ENCODE measurements at regions not wholly inside any gene's neighbourhood (a gene's known extent, or its start where the extent isn't known, plus 50 kb on each side); places are given as distances from the start of the nearest gene placed in this dataset.

GRCh38 chr3:22288756-22289155, 537.7 kb upstream of the ZNF385D start:
- H3K27ac Mint-ChIP-seq: no peak overlapping the region
- no peaks in the 10 kb centered on the region for H3K9me3 Mint-ChIP-seq
- H3K4me3 Mint-ChIP-seq: no peak overlapping the region

GRCh38 chr3:22292681-22293080, 541.7 kb upstream of the ZNF385D start:
- Mint-ChIP-seq H3K27me3 (no peaks in the 10 kb centered on the region), H3K36me3 (ENCODE audit: low read depth) (no peaks in the 10 kb centered on the region), H3K27ac (no peak overlapping the region), H3K9me3 (no peaks in the 10 kb centered on the region), H3K4me1 (ENCODE audit: low read depth) (no peaks in the 10 kb centered on the region), H3K4me3 (no peak overlapping the region)

More at GRCh38 chr3:22288756-22289155, 537.7 kb upstream of the ZNF385D start:
- Mint-ChIP-seq H3K4me1 (ENCODE audit: low read depth) (no peaks in the 10 kb centered on the region), H3K36me3 (ENCODE audit: low read depth) (no peaks in the 10 kb centered on the region), H3K27me3 (no peaks in the 10 kb centered on the region)

GRCh38 chr3:22296601-22297000, 545.6 kb upstream of the ZNF385D start:
- H3K27me3 Mint-ChIP-seq: no peaks in the 10 kb centered on the region
- no peak overlapping the region for H3K27ac Mint-ChIP-seq
- no peaks in the 10 kb centered on the region for H3K4me1 Mint-ChIP-seq (ENCODE audit: low read depth)
- peaks cover 5% of the 10 kb centered on the region for H3K9me3 Mint-ChIP-seq
- no peak overlapping the region for H3K4me3 Mint-ChIP-seq
- H3K36me3 Mint-ChIP-seq (ENCODE audit: low read depth): no peaks in the 10 kb centered on the region

- no peak overlapping the region for H3K4me3 Mint-ChIP-seq
- H3K27me3 Mint-ChIP-seq: no peaks in the 10 kb centered on the region
- no peaks in the 10 kb centered on the region for H3K4me1 Mint-ChIP-seq (ENCODE audit: low read depth)
- no peaks in the 10 kb centered on the region for H3K36me3 Mint-ChIP-seq (ENCODE audit: low read depth)
- no peak overlapping the region for H3K27ac Mint-ChIP-seq
- peaks cover 5% of the 10 kb centered on the region for H3K9me3 Mint-ChIP-seq
These were observed 546.4 kb upstream of the ZNF385D start for GRCh38 chr3:22297436-22297835.

GRCh38 chr3:22306454-22306853, 555.4 kb upstream of the ZNF385D start:
- H3K9me3 Mint-ChIP-seq: peaks cover 3% of the 10 kb centered on the region
- no peaks in the 10 kb centered on the region for H3K36me3 Mint-ChIP-seq (ENCODE audit: low read depth)
- H3K4me3 Mint-ChIP-seq: no peak overlapping the region
- H3K27ac Mint-ChIP-seq: no peak overlapping the region
- no peaks in the 10 kb centered on the region for H3K4me1 Mint-ChIP-seq (ENCODE audit: low read depth)
- H3K27me3 Mint-ChIP-seq: no peaks in the 10 kb centered on the region

GRCh38 chr3:22308871-22309270, 557.9 kb upstream of the ZNF385D start:
- Mint-ChIP-seq H3K36me3 (ENCODE audit: low read depth) (no peaks in the 10 kb centered on the region), H3K4me3 (no peak overlapping the region), H3K27ac (no peak overlapping the region), H3K9me3 (peaks cover 8% of the 10 kb centered on the region), H3K4me1 (ENCODE audit: low read depth) (no peaks in the 10 kb centered on the region), H3K27me3 (no peaks in the 10 kb centered on the region)

GRCh38 chr3:22315925-22316324, 564.9 kb upstream of the ZNF385D start:
- Mint-ChIP-seq H3K27me3 (no peaks in the 10 kb centered on the region), H3K36me3 (ENCODE audit: low read depth) (no peaks in the 10 kb centered on the region), H3K4me3 (no peak overlapping the region), H3K4me1 (ENCODE audit: low read depth) (no peaks in the 10 kb centered on the region), H3K9me3 (peaks cover 17% of the 10 kb centered on the region), H3K27ac (no peak overlapping the region)

GRCh38 chr3:22318325-22318724, 567.3 kb upstream of the ZNF385D start:
- H3K4me1 Mint-ChIP-seq (ENCODE audit: low read depth): no peaks in the 10 kb centered on the region
- peaks cover 12% of the 10 kb centered on the region for H3K9me3 Mint-ChIP-seq
- no peaks in the 10 kb centered on the region for H3K36me3 Mint-ChIP-seq (ENCODE audit: low read depth)
- no peak overlapping the region for H3K4me3 Mint-ChIP-seq
- no peak overlapping the region for H3K27ac Mint-ChIP-seq
- no peaks in the 10 kb centered on the region for H3K27me3 Mint-ChIP-seq

- no peak overlapping the region for H3K27ac Mint-ChIP-seq
- no peaks in the 10 kb centered on the region for H3K27me3 Mint-ChIP-seq
- no peaks in the 10 kb centered on the region for H3K4me1 Mint-ChIP-seq (ENCODE audit: low read depth)
- no peak overlapping the region for H3K4me3 Mint-ChIP-seq
- peaks cover 12% of the 10 kb centered on the region for H3K9me3 Mint-ChIP-seq
- no peaks in the 10 kb centered on the region for H3K36me3 Mint-ChIP-seq (ENCODE audit: low read depth)
These were observed 568.4 kb upstream of the ZNF385D start for GRCh38 chr3:22319446-22319845.

GRCh38 chr3:22322861-22323260, 571.9 kb upstream of the ZNF385D start:
- Mint-ChIP-seq H3K36me3 (ENCODE audit: low read depth) (no peaks in the 10 kb centered on the region), H3K27me3 (no peaks in the 10 kb centered on the region), H3K4me1 (ENCODE audit: low read depth) (no peaks in the 10 kb centered on the region), H3K27ac (no peak overlapping the region), H3K9me3 (peaks cover 7% of the 10 kb centered on the region), H3K4me3 (no peak overlapping the region)

- Mint-ChIP-seq H3K4me3 (no peak overlapping the region), H3K27ac (no peak overlapping the region), H3K9me3 (no peaks in the 10 kb centered on the region), H3K36me3 (ENCODE audit: low read depth) (no peaks in the 10 kb centered on the region), H3K27me3 (no peaks in the 10 kb centered on the region), H3K4me1 (ENCODE audit: low read depth) (no peaks in the 10 kb centered on the region)
These were observed 575.3 kb upstream of the ZNF385D start for GRCh38 chr3:22326305-22326704.

GRCh38 chr3:22334996-22335395, 584.0 kb upstream of the ZNF385D start:
- no peaks in the 10 kb centered on the region for H3K9me3 Mint-ChIP-seq
- H3K4me1 Mint-ChIP-seq (ENCODE audit: low read depth): no peaks in the 10 kb centered on the region
- no peaks in the 10 kb centered on the region for H3K27me3 Mint-ChIP-seq
- no peak overlapping the region for H3K27ac Mint-ChIP-seq
- H3K36me3 Mint-ChIP-seq (ENCODE audit: low read depth): no peaks in the 10 kb centered on the region
- H3K4me3 Mint-ChIP-seq: no peak overlapping the region

GRCh38 chr3:22349215-22349851, 598.3 kb upstream of the ZNF385D start:
- Mint-ChIP-seq H3K36me3 (ENCODE audit: low read depth) (no peaks in the 10 kb centered on the region), H3K4me1 (ENCODE audit: low read depth) (no peaks in the 10 kb centered on the region), H3K27me3 (no peaks in the 10 kb centered on the region), H3K27ac (no peak overlapping the region), H3K4me3 (no peak overlapping the region), H3K9me3 (no peaks in the 10 kb centered on the region)

- Mint-ChIP-seq H3K27me3 (no peaks in the 10 kb centered on the region), H3K4me1 (ENCODE audit: low read depth) (no peaks in the 10 kb centered on the region), H3K27ac (no peak overlapping the region), H3K4me3 (no peak overlapping the region), H3K9me3 (no peaks in the 10 kb centered on the region), H3K36me3 (ENCODE audit: low read depth) (no peaks in the 10 kb centered on the region)
These were observed 600.8 kb upstream of the ZNF385D start for GRCh38 chr3:22351806-22352205.

GRCh38 chr3:22353126-22353525, 602.1 kb upstream of the ZNF385D start:
- Mint-ChIP-seq H3K36me3 (ENCODE audit: low read depth) (no peaks in the 10 kb centered on the region), H3K9me3 (no peaks in the 10 kb centered on the region), H3K4me3 (no peak overlapping the region), H3K27me3 (no peaks in the 10 kb centered on the region), H3K4me1 (ENCODE audit: low read depth) (no peaks in the 10 kb centered on the region), H3K27ac (no peak overlapping the region)

GRCh38 chr3:22358334-22358733, 607.3 kb upstream of the ZNF385D start:
- H3K36me3 Mint-ChIP-seq (ENCODE audit: low read depth): no peaks in the 10 kb centered on the region
- H3K4me1 Mint-ChIP-seq (ENCODE audit: low read depth): no peaks in the 10 kb centered on the region
- H3K9me3 Mint-ChIP-seq: no peaks in the 10 kb centered on the region
- H3K27ac Mint-ChIP-seq: no peak overlapping the region
- H3K4me3 Mint-ChIP-seq: no peak overlapping the region
- no peaks in the 10 kb centered on the region for H3K27me3 Mint-ChIP-seq
